ENCODE measurements at regions not wholly inside any gene's neighbourhood (a gene's known extent, or its start where the extent isn't known, plus 50 kb on each side); places are given as distances from the start of the nearest gene placed in this dataset.

DNA sequence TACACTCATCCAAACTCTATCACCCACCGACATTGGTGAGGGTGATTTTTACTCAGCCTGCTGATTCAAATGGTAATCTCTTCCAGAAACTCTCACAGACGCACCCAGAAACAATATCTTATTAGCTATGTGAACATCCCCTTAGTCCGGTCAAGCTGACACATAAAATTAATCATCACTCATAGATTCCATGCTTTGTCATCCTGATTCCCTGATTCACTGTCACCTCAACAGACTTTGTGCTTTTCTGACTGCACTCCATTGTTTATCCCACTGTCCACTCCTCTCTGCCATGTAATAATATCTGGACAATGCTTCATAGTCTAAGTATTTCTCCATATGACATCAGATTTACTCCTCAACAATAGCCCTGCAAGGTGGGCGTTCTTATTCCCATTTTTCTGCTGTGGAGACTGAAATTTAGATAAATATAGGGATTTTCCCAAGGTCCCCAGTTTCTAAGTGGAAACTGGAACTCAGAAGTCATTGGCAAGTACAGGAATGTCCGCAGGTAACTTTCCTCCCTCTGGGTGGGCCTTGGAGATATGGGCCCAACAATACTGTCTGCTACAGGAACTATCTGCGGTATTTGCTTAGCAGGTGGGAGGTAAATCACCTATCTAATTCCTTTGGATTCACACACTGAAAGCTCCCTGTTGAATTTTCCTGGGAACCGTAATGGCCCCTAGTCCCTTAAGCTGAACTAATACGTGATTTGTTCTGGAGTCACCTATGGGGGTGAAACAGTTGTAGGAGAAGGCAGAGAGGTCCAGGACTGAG, 228.6 kb upstream of the BCOR start:
- H3K4me3 ChIP-seq (ENCODE audit: low read length) = no peak overlapping the region
- no peak for TF ChIP-seq ZNF274 (IDR thresholded peaks at IDR 0.05; ENCODE audit: low read depth, low read length)

DNA sequence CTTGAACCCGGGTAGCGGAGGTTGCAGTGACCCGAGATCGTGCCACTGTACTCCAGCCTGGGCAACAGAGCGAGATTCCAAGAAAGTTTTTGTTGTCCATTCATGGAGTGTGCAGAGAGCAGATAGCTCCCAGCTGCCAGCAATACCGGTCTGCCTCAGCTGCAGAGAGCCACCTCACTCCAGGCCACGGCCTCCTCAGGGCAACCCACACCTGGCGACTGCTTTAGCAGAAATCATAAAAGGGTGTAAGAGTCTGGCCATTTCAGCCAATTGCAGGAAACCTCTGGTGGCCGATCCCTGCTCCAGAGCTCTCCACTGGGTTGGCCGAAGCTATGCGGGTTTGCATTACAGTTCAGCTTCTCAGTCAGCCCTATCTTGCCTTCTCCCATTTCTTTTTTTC, 227.4 kb upstream of the BCOR start:
- no peak for TF ChIP-seq ZNF274 (IDR thresholded peaks at IDR 0.05; ENCODE audit: low read depth, low read length)
- H3K4me3 ChIP-seq (ENCODE audit: low read length) = no peak overlapping the region

DNA sequence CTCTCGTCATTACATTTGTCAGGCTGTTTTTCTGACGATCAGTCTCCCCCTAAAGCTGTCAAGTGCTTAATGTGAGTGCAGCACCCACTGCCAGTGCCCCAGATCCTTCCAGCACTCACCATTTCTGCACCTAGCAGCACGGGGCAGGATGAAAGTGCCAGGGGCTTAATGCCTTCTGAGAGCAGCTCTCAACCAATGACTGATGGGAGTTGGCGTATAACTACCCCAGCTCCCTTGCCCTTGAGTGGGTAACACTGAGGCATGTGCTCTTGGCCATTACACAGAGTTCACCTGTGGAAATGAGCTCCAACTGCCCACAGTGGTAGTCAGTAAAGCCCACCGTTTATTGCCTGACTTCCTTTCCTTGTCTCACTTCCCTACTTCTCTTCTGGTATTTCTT, 226.2 kb upstream of the BCOR start:
- no peak overlapping the region for H3K4me3 ChIP-seq (ENCODE audit: low read length)
- no peak for TF ChIP-seq ZNF274 (IDR thresholded peaks at IDR 0.05; ENCODE audit: low read depth, low read length)

DNA sequence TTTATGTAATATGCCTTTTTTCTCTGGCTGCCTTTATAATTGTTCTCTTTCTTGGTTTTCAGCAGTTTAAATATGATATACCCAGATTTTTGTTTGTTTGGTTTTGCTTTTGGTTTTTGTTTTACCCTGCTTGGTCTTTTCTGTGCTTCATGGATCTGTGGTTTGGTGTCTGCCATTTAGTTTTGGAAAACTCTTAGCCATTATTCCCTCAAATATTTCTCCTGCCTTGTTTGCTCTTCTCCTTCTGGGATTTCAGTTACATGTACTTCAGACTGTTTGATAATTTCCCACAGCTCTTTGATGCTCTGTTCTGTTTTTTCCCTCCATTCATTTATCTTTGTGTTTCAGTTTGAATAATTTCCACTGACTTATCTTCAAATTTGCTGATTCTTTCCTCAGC, 223.1 kb upstream of the BCOR start:
- no peak for TF ChIP-seq ZNF274 (IDR thresholded peaks at IDR 0.05; ENCODE audit: low read depth, low read length)

DNA sequence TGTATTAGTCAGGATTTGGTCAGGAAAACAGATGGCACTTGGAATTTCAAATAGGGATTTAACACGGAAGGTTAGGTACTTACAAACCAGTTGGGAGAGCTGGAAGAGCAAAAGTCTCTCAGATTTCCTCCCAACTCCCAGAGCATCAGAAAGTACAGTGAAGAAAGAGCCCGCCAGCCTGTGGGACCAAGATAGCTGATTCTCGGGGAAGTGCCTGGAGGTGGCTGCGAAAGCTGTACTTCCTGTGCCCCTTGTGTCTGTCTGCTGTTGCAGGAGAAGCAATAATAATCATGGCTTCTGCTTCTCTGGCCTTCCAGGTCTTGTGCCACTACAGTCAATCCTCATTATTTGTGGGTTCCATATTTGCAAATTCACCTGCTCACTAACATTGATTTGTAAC, 221.0 kb upstream of the BCOR start:
- no peak overlapping the region for H3K4me3 ChIP-seq (ENCODE audit: low read length)
- TF ChIP-seq ZNF274 (IDR thresholded peaks at IDR 0.05; ENCODE audit: low read depth, low read length) = no peak

More for the DNA sequence above, 223.1 kb upstream of the BCOR start:
- no peak overlapping the region for H3K4me3 ChIP-seq (ENCODE audit: low read length)

DNA sequence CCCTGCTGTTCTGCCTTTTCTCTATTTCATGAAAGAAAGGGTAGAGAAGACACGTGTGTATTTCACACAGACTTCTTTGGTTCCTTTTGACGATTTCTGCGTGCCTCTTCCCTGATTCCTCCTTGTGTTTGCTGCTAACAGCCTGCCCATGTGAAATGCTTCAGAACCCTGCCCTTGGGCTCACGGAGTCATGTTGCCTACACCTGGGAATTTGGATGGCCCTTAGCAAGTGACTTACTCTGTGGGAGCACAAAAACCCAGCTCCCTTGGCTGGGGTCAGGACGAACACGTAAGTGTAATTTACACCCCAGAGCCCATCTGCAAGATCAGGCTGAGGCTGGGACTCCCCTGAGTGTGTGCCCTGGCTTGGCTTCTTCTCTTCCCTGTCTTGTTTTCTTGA, 220.3 kb upstream of the BCOR start:
- no peak for TF ChIP-seq ZNF274 (IDR thresholded peaks at IDR 0.05; ENCODE audit: low read depth, low read length)
- no peak overlapping the region for H3K4me3 ChIP-seq (ENCODE audit: low read length)

DNA sequence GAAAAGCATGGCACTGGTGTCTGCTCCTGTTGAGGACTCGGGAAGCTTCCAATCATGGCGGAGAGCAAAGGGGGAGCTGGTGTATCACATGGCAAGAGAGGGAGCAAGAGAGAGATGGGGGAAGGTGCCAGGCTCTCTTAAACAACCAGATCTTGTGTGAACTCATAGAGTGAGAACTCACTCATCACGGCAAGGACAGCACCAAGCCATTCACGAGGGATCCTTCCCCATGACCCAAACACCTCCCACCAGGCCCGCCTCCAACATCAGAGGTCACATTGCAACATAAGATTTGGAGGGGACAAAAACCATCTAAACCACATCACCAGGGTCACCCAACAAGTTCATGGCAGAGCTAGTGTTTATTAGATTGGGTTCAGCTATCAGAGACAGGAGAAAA, 218.7 kb upstream of the BCOR start:
- no peak overlapping the region for H3K4me3 ChIP-seq (ENCODE audit: low read length)
- TF ChIP-seq ZNF274 (IDR thresholded peaks at IDR 0.05; ENCODE audit: low read depth, low read length) = 0 out of 2 replicates have a peak, but pooled peaks have one; percentile 27

DNA sequence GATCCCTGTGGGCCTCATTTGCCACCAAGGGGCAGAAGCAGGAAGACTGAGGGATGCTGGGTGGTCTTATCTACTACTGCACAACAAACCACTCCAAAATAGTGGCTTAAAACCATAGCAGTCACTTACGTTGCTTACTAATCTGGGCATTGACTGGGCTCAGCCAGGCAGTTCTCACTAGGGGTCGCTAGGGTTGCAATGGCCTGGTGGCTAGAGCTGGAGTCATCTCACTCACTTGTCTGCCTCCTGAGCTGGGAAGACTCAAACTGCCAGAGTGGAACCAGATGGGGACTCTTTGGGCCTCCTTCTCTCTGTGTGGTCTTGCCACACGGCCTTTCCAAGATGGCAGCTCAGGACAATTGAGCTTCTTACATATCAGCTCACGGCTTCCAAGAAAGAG, 216.3 kb upstream of the BCOR start:
- no peak for TF ChIP-seq ZNF274 (IDR thresholded peaks at IDR 0.05; ENCODE audit: low read depth, low read length)
- H3K4me3 ChIP-seq (ENCODE audit: low read length) = no peak overlapping the region

DNA sequence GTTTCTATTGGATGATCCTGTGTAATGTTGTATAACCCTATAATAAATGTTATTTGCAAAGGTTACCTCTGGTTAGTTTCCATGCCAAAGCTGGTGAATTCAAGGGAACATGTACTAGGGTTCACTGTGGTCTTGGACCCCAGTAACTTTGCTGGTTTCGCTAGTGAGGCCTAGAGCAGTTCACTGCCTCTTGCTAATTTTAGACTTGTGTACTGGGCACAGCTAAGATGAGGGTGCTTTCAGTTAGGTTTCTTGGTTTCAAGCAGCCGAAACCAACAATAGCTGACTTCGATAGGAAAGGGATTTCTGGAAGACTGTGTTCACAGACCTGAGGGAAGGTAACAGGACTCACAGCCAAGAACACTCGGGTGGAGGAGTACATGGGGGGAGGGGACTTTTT, 215.5 kb upstream of the BCOR start:
- H3K4me3 ChIP-seq (ENCODE audit: low read length) = no peak overlapping the region
- TF ChIP-seq ZNF274 (IDR thresholded peaks at IDR 0.05; ENCODE audit: low read depth, low read length) = no peak

DNA sequence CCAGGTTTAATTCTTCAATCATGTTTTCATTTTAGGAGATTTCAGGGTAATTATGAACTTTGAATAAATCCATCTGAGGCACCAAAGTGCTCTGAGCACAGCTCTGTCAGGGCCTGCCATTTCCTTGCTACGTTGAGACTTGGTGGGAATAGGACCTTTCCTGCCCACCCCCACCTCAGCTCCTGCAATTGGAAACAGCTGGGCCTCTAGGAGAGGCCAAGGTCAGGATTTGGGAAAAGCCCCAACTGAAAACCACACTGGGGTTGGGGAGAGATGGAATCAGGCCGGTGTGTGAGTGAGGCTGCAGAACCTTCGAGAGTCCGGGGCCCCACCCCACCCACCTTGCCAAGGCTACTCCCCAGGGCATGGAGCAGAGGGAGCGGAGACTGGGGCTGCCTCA, 212.7 kb upstream of the BCOR start:
- no peak overlapping the region for H3K4me3 ChIP-seq (ENCODE audit: low read length)
- no peak for TF ChIP-seq ZNF274 (IDR thresholded peaks at IDR 0.05; ENCODE audit: low read depth, low read length)

DNA sequence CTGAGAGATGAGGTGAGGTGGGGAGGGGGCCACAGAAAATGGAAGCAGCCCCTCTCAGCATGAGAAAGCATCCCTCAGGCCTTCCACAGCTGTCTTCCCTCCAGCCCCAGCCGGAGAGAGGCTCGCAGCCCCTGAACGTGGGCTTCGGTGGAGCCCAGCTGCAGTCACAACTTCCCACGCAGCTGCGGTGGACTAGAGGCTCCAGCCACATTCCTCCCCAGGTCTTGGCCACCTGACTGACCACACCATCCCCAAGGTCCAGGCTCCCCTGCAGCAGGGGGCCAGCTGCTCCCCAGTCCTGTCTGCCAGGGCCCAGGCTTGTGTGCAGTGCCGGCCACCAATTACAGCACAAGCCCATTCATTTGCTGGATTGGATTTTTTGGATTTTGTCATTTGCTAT, 212.3 kb upstream of the BCOR start:
- no peak for TF ChIP-seq ZNF274 (IDR thresholded peaks at IDR 0.05; ENCODE audit: low read depth, low read length)
- no peak overlapping the region for H3K4me3 ChIP-seq (ENCODE audit: low read length)

DNA sequence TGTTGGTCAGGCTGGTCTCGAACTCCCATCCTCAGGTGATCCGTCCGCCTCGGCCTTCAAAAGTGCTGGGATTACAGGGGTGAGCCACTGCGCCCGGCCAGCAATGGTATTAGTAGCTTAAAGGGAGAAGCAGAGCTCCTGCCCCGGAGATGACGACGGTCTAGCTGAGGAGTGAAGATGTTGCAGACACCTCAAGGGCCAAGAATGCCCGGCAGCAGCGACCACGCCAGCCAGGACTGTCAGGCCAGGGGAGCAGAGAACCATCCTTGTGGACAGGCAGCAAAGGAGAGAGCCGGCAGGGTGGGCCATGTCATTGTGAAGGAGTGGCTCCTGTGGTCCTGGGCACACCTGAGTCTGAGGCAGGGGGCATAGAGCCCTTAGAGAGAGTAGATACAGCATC, 210.1 kb upstream of the BCOR start:
- no peak for TF ChIP-seq ZNF274 (IDR thresholded peaks at IDR 0.05; ENCODE audit: low read depth, low read length)
- H3K4me3 ChIP-seq (ENCODE audit: low read length) = no peak overlapping the region

DNA sequence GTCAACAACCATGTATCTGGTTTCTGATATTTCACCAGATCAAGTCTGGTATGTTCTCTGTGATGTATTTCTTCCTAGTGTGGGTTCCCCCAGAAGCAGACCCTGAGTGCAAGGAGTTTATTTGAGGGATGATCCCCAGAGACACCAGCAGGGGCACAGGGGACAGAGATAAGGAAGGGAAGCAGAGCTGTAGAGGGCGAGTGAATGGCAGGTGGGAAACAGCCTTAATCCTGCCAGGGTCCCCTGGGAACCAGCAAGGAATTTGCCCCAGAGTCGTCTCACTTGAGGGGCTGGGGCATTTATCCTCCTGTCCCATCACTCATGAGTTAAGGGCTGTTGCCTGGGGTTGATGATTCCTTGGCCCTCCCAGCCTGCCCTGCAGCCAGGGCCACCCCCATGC, 206.4 kb upstream of the BCOR start:
- H3K4me3 ChIP-seq (ENCODE audit: low read length) = no peak overlapping the region
- no peak for TF ChIP-seq ZNF274 (IDR thresholded peaks at IDR 0.05; ENCODE audit: low read depth, low read length)

DNA sequence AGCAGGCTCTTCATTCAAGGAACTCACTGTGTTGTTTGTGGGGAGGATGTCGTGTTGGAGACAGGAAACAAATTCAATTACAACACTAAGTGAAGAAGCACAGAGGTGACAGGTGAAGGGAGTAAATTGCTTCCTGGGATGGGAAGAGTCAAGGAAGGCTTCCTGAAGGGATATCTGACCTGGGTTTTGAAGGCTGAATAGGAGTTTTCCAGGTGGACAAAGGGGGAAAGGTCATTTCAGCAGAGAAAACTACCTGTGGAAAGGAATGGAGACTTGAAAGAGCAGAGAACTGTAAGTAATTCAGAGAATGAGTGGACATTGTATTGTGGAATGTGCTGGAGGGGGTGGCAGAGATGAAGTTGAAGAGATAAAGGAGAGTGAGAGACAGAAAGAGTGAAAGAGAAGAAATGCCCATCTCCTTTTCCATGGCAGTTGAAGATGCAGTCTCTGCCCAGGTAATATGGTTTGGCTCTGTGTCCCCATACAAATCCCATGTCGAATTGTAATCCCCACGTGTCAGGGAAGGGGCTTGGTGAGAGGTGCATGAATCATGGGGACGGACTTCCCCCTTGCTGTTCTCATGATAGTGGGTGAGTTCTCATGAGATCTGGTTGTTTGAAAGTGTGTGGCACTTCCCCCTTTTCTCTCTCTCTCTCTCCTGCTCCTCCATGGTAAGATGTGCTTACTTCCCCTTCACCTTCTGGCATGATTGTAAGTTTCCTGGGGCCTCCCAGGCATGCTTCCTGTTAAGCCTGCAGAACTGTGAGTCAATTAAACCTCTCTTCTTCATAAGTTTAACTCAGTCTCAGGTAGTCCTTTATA, 205.7 kb upstream of the BCOR start:
- no peak overlapping the region for H3K4me3 ChIP-seq (ENCODE audit: low read length)
- TF ChIP-seq ZNF274 (IDR thresholded peaks at IDR 0.05; ENCODE audit: low read depth, low read length) = no peak

DNA sequence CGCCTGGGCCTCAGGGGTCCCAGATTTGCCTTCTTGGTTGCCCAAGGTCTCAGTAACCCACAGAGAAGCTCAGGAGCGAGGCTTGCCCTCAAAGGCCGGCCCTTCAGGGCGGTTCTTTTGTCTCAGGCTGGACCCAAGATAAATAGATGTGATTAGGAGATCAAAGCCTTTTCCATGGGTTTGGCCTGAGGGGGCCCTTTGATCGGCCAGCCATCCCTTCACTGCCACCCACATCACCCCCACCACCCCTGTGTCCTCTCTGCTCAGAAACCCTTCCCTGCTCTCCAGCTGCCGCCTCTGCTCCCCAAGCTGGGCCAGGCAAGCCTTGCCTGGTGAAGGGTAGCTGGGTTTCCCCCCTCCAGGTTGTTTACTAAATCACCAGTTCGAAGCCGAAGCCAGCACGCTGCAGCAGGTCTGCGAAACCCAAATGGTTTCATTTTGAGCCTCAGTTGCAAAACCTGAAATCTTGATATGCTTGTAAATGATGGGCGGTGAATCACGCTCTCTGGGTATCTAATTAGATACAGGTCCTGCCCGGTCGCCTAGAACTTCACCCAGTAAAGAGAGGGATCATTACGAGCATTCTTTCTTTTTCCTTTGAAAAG, 202.6 kb upstream of the BCOR start:
- no peak for TF ChIP-seq ZNF274 (IDR thresholded peaks at IDR 0.05; ENCODE audit: low read depth, low read length)

More for the DNA sequence above, 202.6 kb upstream of the BCOR start:
- no peak overlapping the region for H3K4me3 ChIP-seq (ENCODE audit: low read length)

All from GM08714 (cell line).